PFSK-1 (cell line): ENCODE measurements at regions not wholly inside any gene's neighbourhood (a gene's known extent, or its start where the extent isn't known, plus 50 kb on each side); places are given as distances from the start of the nearest gene placed in this dataset.

Source experiments
- POLR2AphosphoS5 ChIP-seq: IDR thresholded peaks from 2 replicates; pipeline ENCODE4 v1.6.1; 2012; ENCODE audit warnings: low read depth, mild to moderate bottlenecking, control low read depth, low read length, moderate library complexity
- REST ChIP-seq, 2 experiments: IDR thresholded peaks; 2 replicates each; pipeline versions ENCODE4 v1.6.1 to v1.8.0; 2011 to 2012; ENCODE audit warnings: low read depth in 2 of 2, low read length in 2 of 2, control low read depth in 1 of 2, inconsistent platforms in 1 of 2, mild to moderate bottlenecking in 1 of 2, moderate library complexity in 1 of 2; ENCODE audit not compliant: insufficient read depth in 1 of 2

GRCh38 chr10:124214610-124215375 lies 121.4 kb upstream of the CHST15 start:
- no peak for TF ChIP-seq REST (IDR thresholded peaks at IDR 0.05; ENCODE audit: insufficient read depth in 1 of 2, low read depth in 2 of 2, low read length in 2 of 2)
- TF ChIP-seq POLR2AphosphoS5 = no peak
